ENCODE measurements at regions not wholly inside any gene's neighbourhood (a gene's known extent, or its start where the extent isn't known, plus 50 kb on each side); places are given as distances from the start of the nearest gene placed in this dataset.
"Not testable (repeated sequence)": the region's sequence is repeated elsewhere in the genome, so short reads cannot be mapped to it uniquely, and the experiment has no call there.

- not testable (repeated sequence) for DNase-seq (ENCODE audit: low spot score)
Observed at GRCh38 chr17:13659051-13659450, 57.3 kb upstream of the HS3ST3A1 start.

- DNase-seq (ENCODE audit: low spot score), result no peak
Observed at GRCh38 chr17:13665872-13666635, 64.3 kb upstream of the HS3ST3A1 start.

- no peak for DNase-seq (ENCODE audit: low spot score)
Observed at GRCh38 chr17:13671341-13671740, 69.6 kb upstream of the HS3ST3A1 start.

GRCh38 chr17:13671771-13672170, 70.0 kb upstream of the HS3ST3A1 start:
- DNase-seq (ENCODE audit: low spot score), result no peak

- DNase-seq (ENCODE audit: low spot score), result peak; percentile 21
Observed at GRCh38 chr17:13678361-13678760, 76.6 kb upstream of the HS3ST3A1 start.

GRCh38 chr17:13678841-13679240, 77.1 kb upstream of the HS3ST3A1 start:
- DNase-seq (ENCODE audit: low spot score), result no peak

GRCh38 chr17:13688716-13689115, 87.0 kb upstream of the HS3ST3A1 start:
- no peak for DNase-seq (ENCODE audit: low spot score)

GRCh38 chr17:13690806-13691205, 89.1 kb upstream of the HS3ST3A1 start:
- DNase-seq (ENCODE audit: low spot score), result no peak

GRCh38 chr17:13694934-13695333, 93.2 kb upstream of the HS3ST3A1 start:
- no peak for DNase-seq (ENCODE audit: low spot score)

GRCh38 chr17:13698832-13699231, 97.1 kb upstream of the HS3ST3A1 start:
- DNase-seq (ENCODE audit: low spot score), result no peak

GRCh38 chr17:13699261-13699660, 97.5 kb upstream of the HS3ST3A1 start:
- no peak for DNase-seq (ENCODE audit: low spot score)

GRCh38 chr17:13702266-13702665, 100.5 kb upstream of the HS3ST3A1 start:
- no peak for DNase-seq (ENCODE audit: low spot score)

- no peak for DNase-seq (ENCODE audit: low spot score)
Observed at GRCh38 chr17:13704333-13704732, 102.6 kb upstream of the HS3ST3A1 start.

GRCh38 chr17:13705221-13705620, 103.5 kb upstream of the HS3ST3A1 start:
- DNase-seq (ENCODE audit: low spot score), result no peak

- DNase-seq (ENCODE audit: low spot score), result no peak
Observed at GRCh38 chr17:13721705-13722104, 120.0 kb upstream of the HS3ST3A1 start.

GRCh38 chr17:13725288-13725990, 123.7 kb upstream of the HS3ST3A1 start:
- DNase-seq (ENCODE audit: low spot score), result no peak

GRCh38 chr17:13727441-13728171, 125.9 kb upstream of the HS3ST3A1 start:
- DNase-seq (ENCODE audit: low spot score), result no peak

- DNase-seq (ENCODE audit: low spot score), result no peak
Observed at GRCh38 chr17:13728781-13729180, 127.1 kb upstream of the HS3ST3A1 start.

GRCh38 chr17:13729466-13730134, 127.9 kb upstream of the HS3ST3A1 start:
- DNase-seq (ENCODE audit: low spot score), result no peak

GRCh38 chr17:13734880-13735279, 133.2 kb upstream of the HS3ST3A1 start:
- no peak for DNase-seq (ENCODE audit: low spot score)

GRCh38 chr17:13735444-13735843, 133.7 kb upstream of the HS3ST3A1 start:
- no peak for DNase-seq (ENCODE audit: low spot score)

GRCh38 chr17:13735861-13736260, 134.1 kb upstream of the HS3ST3A1 start:
- DNase-seq (ENCODE audit: low spot score), result no peak
